ENCODE measurements at regions not wholly inside any gene's neighbourhood (a gene's known extent, or its start where the extent isn't known, plus 50 kb on each side); places are given as distances from the start of the nearest gene placed in this dataset.

DNA sequence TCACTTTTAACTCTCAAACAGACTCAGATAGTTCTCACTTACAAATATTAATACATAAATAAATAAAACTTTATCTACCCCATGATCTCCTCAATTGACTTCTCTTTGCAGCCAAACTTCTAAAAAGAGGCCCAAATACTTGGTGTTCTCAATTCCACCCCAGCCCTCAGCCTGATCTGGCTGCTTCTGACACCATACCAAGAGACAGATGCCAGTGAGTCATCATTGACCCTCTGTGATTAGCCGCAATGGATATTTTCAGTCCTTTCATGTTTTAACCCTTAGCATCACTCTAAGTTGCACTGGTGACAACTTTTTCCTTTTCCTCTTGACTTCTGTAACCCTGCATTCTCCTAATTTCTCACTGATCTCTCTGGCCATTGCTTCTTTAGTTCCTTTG is 184.1 kb upstream of the ARHGAP20 start:
- TF ChIP-seq POLR2A (IDR thresholded peaks at IDR 0.05) (no peak), CTCF (IDR thresholded peaks at IDR 0.05) (no peak)
